Immature natural killer cell (primary cell): ENCODE measurements at regions not wholly inside any gene's neighbourhood (a gene's known extent, or its start where the extent isn't known, plus 50 kb on each side); places are given as distances from the start of the nearest gene placed in this dataset.
"Not testable (repeated sequence)": the region's sequence is repeated elsewhere in the genome, so short reads cannot be mapped to it uniquely, and the experiment has no call there.

Experiments used
- DNase-seq, 3 donors: peaks; one replicate each; pipeline ENCODE4 v3.0.0; 2022; ENCODE audit warnings: mixed read lengths in 1 of 3
- H3K27ac Mint-ChIP-seq, 6 donors: one replicate each; pipeline ENCODE4 v1.8.0; 2020; ENCODE audit warnings: mixed read lengths in 6 of 6, mild to moderate bottlenecking in 5 of 6, inconsistent platforms in 4 of 6, moderate library complexity in 3 of 6
- H3K27me3 Mint-ChIP-seq, 3 donors: one replicate each; pipeline ENCODE4 v1.8.0; 2020 to 2021; ENCODE audit warnings: low read depth in 3 of 3, mild to moderate bottlenecking in 3 of 3, mixed read lengths in 3 of 3, moderate library complexity in 3 of 3, inconsistent platforms in 1 of 3
- H3K36me3 Mint-ChIP-seq, 3 donors: one replicate each; pipeline ENCODE4 v1.8.0; 2020; ENCODE audit warnings: mixed read lengths in 3 of 3, inconsistent platforms in 2 of 3, mild to moderate bottlenecking in 2 of 3
- H3K4me1 Mint-ChIP-seq, 2 donors: one replicate each; pipeline ENCODE4 v1.8.0; 2020; ENCODE audit warnings: inconsistent platforms in 2 of 2, mild to moderate bottlenecking in 2 of 2, mixed read lengths in 2 of 2, moderate library complexity in 1 of 2
- H3K4me3 Mint-ChIP-seq, 5 donors: one replicate each; pipeline ENCODE4 v1.8.0; 2020; ENCODE audit warnings: mild to moderate bottlenecking in 5 of 5, mixed read lengths in 5 of 5, inconsistent platforms in 3 of 5, moderate library complexity in 3 of 5
- H3K9me3 Mint-ChIP-seq, 6 donors: one replicate each; pipeline ENCODE4 v1.8.0; 2020; ENCODE audit warnings: mild to moderate bottlenecking in 6 of 6, mixed read lengths in 6 of 6, inconsistent platforms in 4 of 6, moderate library complexity in 3 of 6

DNA sequence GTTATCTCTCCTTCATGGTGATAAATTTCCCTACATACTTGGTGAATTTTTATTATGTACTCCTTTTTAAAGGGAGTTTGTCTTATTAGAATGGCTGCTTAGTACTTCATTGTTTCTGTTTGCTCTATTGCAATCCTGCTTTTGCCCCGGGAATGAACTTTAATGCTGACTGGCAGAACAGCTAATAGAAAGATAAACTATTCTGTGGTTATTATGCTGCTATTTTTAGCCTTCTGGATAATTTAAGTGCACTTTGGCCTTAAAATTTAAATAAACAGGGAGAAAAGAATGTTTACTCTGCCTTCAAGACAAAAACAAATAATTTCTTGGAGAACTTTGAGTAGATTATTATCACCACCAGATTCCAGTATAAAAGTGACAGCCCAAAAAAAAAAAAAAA is 413.8 kb upstream of the CCDC54 start:
- H3K27ac Mint-ChIP-seq = no peak overlapping the region
- no peaks in the 10 kb centered on the region for H3K4me1 Mint-ChIP-seq
- no peak for DNase-seq
- H3K4me3 Mint-ChIP-seq = no peak overlapping the region
- no peaks in the 10 kb centered on the region for H3K36me3 Mint-ChIP-seq
- H3K27me3 Mint-ChIP-seq = no peaks in the 10 kb centered on the region
- peaks cover 0 to 8% (median 1%) of the 10 kb centered on the region in 6 donors for H3K9me3 Mint-ChIP-seq

DNA sequence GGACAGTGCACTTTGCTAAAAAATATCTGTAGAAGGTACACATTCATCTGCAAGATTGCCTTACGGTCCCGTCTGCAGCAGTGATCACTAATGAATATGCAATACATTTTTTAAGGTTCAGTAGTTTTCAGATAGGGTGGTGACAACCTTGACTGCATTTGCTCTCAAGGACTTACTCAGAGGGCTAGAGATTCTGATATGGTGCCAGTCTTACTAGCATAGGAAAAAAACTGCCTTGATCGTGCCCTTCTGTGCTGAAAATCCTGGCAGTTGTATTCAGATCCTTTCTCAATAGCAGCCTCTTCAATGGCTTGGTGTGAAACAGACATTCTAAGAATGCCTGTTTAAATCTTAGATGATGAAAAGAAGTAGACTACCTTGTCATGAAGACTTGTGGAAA is 411.9 kb upstream of the CCDC54 start:
- DNase-seq = no peak
- no peaks in the 10 kb centered on the region for H3K4me1 Mint-ChIP-seq
- no peak overlapping the region for H3K4me3 Mint-ChIP-seq
- H3K36me3 Mint-ChIP-seq = no peaks in the 10 kb centered on the region
- no peak overlapping the region for H3K27ac Mint-ChIP-seq
- peaks cover 0 to 8% (median 1%) of the 10 kb centered on the region in 6 donors for H3K9me3 Mint-ChIP-seq
- no peaks in the 10 kb centered on the region for H3K27me3 Mint-ChIP-seq

DNA sequence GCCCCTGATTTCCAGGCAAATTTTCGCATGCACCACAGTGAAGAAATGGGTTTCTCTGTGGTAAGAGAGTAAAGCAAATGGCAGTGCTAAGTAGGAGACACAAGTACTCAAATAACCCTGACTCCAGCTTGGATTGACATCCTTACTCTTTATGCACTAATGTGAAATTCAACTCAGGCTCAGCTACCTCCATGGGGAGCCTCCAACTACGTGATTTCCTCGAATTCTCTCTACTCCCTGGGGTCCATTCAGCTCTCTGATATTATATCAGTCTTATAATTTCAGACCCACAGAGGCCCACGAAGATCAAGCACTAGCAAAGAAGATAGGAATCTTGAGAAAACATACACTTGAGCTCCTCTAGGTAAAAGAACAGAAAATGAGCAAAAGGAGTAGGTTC is 407.6 kb upstream of the CCDC54 start:
- no peaks in the 10 kb centered on the region for H3K27me3 Mint-ChIP-seq
- no peak overlapping the region for H3K4me3 Mint-ChIP-seq
- H3K36me3 Mint-ChIP-seq = no peaks in the 10 kb centered on the region
- H3K27ac Mint-ChIP-seq = no peak overlapping the region
- H3K9me3 Mint-ChIP-seq = peaks cover 0 to 4% (median 0%) of the 10 kb centered on the region in 6 donors
- H3K4me1 Mint-ChIP-seq = no peaks in the 10 kb centered on the region
- DNase-seq = no peak

DNA sequence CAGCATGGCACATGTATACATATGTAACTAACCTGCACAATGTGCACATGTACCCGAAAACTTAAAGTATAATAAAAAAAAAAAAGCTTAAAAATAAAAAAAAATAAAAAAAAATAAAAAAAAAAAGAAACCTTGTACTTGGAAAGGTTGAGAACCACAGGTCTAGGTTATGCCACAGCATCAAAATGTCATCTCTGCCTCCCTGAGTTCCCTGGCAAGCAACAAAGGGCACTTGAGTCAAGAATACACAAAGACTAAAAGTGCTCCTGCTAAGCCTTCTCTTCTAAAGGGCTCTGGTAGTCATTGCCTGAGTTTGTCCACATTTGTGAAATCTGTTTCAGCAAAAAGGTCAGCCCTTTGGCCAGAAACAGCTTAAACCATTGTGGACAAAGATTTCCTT is 395.8 kb upstream of the CCDC54 start:
- Mint-ChIP-seq H3K27me3 (no peaks in the 10 kb centered on the region), H3K36me3 (no peaks in the 10 kb centered on the region), H3K27ac (no peak overlapping the region), H3K4me1 (no peaks in the 10 kb centered on the region), H3K9me3 (peaks cover 0 to 7% (median under 1%) of the 10 kb centered on the region in 6 donors), H3K4me3 (no peak overlapping the region)
- DNase-seq = no peak

DNA sequence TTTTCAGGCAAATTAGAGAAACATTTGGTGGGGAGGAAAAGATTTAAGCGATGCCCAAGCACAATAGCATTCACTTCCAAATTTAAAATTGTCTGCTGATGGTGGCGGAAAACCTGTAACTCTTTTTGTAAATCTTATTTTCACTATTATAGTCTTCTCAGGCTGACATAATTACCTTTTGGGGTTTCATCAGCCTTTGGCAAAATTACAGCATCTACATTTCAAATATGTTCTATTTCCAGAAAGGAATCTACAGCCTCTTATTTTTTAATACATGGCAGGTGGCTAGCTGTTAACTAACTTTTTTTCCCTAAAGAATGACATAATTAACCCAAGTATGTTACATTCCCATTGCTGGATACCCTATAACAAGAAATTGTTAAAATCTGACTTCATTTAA is 391.5 kb upstream of the CCDC54 start:
- Mint-ChIP-seq H3K4me3 (no peak overlapping the region), H3K27ac (no peak overlapping the region), H3K4me1 (no peaks in the 10 kb centered on the region), H3K9me3 (peaks cover 4 to 20% (median 9%) of the 10 kb centered on the region in 6 donors), H3K27me3 (no peaks in the 10 kb centered on the region), H3K36me3 (no peaks in the 10 kb centered on the region)
- no peak for DNase-seq

DNA sequence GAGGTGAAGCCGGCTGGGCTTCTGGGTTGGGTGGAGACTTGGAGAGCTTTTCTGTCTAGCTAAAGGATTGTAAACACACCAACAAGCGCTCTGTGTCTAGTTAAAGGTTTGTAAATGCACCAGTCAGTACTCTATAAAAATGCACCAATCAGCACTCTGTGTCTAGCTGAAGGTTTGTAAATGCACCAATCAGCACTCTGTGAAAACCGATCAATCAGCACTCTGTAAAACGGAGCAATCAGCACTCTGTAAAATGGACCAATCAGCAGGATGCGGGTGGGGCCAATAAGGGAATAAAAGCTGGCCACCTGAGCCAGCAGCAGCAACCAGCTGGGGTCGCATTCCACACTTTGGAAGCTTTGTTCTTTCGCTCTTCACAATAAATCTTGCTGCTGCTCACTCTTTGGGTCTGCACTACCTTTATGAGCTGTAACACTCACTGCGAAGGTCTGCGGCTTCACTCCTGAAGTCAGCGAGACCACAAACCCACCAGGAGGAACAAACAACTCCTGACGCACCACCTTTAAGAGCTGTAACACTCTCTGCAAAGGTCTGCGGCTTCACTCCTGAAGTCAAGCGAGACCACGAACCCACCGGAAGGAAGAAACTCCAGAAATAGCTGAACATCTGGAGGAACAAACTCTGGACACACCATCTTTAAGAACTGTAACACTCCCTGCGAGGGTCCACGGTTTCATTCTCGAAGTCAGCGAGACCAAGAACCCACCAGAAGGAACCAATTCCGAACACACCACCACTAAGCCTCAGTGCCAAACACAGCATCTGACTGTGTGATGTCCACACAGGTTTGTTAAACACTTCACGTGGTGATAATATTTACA is 378.2 kb upstream of the CCDC54 start:
- not testable (repeated sequence) for H3K36me3 Mint-ChIP-seq, H3K27me3 Mint-ChIP-seq
- peak overlapping the region in 2 of 6 donors; percentile 12 to 46 for H3K27ac Mint-ChIP-seq
- H3K9me3 Mint-ChIP-seq = peaks cover 1 to 13% (median 4%) of the 10 kb centered on the region in 6 donors
- H3K4me3 Mint-ChIP-seq = peak overlapping the region; percentile 48 to 64 (median 53)
- peak; percentile 23 to 42 (median 32) for DNase-seq
- H3K4me1 Mint-ChIP-seq = peaks cover 14 to 21% of the 10 kb centered on the region in 2 donors

DNA sequence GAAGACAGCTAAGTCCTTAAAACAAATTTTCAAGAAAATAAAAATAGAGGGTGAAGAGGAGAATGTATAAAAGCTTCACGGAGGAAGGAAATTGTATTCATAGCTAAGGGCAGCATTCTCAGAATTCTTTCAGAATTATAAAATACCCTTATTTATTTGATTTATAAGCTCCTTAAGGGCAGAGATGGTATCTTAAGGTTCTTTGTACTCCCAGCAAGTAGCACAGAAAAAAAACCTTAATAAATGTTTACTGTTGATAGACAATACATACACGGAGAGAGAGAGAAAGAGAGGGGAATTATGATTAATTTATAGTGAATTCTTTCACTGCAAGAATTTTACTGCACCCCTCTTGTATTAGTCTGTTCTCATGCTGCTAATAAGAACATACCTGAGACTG is 375.6 kb upstream of the CCDC54 start:
- no peak overlapping the region for H3K4me3 Mint-ChIP-seq
- peaks cover 0 to 2% (median 0%) of the 10 kb centered on the region in 3 donors for H3K27me3 Mint-ChIP-seq
- peaks cover 0 to 13% (median 3%) of the 10 kb centered on the region in 6 donors for H3K9me3 Mint-ChIP-seq
- H3K4me1 Mint-ChIP-seq = peaks cover 14 to 21% of the 10 kb centered on the region in 2 donors
- no peak overlapping the region for H3K27ac Mint-ChIP-seq
- no peak for DNase-seq
- no peaks in the 10 kb centered on the region for H3K36me3 Mint-ChIP-seq

DNA sequence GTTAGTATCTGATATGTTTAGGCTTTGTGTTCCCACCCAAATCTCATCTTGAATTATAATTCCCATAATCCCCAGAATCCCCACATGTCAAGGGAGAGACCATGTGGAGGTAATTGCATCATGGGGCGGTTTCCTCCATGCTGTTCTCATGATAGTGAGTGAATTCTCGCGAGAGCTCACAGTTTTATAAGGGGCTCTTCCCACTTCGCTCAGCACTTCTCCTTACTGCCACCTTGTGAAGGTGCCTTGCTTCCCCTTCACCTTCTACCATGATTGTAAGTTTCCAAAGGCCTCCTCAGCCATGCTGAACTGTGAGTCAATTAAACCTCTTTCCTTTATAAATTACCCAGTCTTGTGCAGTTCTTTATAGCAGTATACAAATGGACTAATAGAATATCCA is 371.9 kb upstream of the CCDC54 start:
- H3K27me3 Mint-ChIP-seq, H3K27ac Mint-ChIP-seq, H3K36me3 Mint-ChIP-seq, DNase-seq, H3K4me1 Mint-ChIP-seq, H3K9me3 Mint-ChIP-seq, H3K4me3 Mint-ChIP-seq: not testable (repeated sequence)

DNA sequence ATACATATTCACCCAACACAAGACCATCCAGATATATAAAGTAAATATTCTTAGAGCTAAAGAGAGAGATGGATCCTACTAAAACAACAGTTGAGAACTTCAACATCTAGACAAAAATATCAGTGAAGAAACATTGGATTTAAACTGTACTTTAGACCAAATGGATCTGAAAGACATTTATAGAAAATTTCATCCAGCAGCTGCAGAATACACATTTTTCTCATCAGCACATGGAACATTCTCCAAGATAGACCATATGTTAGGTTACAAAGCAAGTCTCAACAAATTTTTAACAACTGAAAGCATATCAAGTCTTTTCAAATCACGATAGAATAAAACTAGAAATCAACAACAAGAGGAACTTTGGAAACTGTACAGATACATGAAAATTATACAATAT is 369.0 kb upstream of the CCDC54 start:
- Mint-ChIP-seq H3K4me1 (no peaks in the 10 kb centered on the region), H3K27me3 (peaks cover 0 to 1% (median 1%) of the 10 kb centered on the region in 3 donors), H3K4me3 (no peak overlapping the region), H3K27ac (no peak overlapping the region), H3K9me3 (peaks cover 0 to 6% (median 4%) of the 10 kb centered on the region in 6 donors), H3K36me3 (no peaks in the 10 kb centered on the region)
- no peak for DNase-seq

DNA sequence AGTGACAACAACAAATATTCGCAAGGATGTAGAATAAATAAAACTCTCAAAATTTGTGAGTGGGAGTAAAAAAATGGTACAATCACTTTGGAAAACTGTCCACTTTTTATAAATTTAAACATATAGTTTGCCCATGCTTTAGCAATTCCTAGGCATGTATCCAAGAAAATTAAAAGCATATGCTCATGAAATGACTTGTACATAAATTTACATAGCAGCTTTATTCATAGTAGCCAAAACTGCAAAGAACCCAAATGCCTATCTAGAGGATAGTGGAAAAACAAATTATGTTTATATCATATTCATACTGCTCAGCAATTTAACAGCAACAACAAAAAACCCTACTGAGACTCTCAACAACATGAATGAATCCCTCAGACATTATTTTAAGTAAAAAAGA is 363.6 kb upstream of the CCDC54 start:
- peaks cover 4 to 17% (median 6%) of the 10 kb centered on the region in 6 donors for H3K9me3 Mint-ChIP-seq
- H3K27ac Mint-ChIP-seq = no peak overlapping the region
- H3K4me3 Mint-ChIP-seq = no peak overlapping the region
- DNase-seq = no peak
- peaks cover 0 to 2% (median 0%) of the 10 kb centered on the region in 3 donors for H3K27me3 Mint-ChIP-seq
- no peaks in the 10 kb centered on the region for H3K4me1 Mint-ChIP-seq
- H3K36me3 Mint-ChIP-seq = no peaks in the 10 kb centered on the region

DNA sequence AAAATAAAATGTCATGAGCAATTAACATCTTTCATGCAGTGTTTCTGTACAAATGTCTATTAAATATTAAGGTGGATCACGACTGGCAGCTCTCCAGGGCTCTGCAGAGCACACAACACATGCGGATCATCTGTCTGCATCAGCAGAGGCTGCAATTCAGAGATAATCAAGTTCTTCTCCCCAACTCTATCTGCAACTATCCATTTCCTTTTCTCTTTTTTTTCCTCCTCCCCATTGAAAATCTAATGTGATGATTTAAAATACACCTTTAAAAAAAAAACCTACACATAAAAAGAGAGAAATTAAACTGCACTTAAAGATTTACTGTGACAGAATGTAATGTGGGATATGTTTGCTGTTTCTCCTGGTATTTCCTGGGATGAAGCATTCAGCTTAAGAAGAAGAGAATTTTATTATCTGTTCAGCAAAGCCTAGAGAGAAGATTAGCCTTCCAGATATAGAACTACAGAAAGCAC is 352.6 kb upstream of the CCDC54 start:
- H3K27me3 Mint-ChIP-seq = peaks cover 0 to 2% (median 0%) of the 10 kb centered on the region in 3 donors
- no peak for DNase-seq
- H3K36me3 Mint-ChIP-seq = no peaks in the 10 kb centered on the region
- peaks cover 0 to 10% (median 4%) of the 10 kb centered on the region in 6 donors for H3K9me3 Mint-ChIP-seq
- no peaks in the 10 kb centered on the region for H3K4me1 Mint-ChIP-seq
- H3K4me3 Mint-ChIP-seq = no peak overlapping the region
- no peak overlapping the region for H3K27ac Mint-ChIP-seq

DNA sequence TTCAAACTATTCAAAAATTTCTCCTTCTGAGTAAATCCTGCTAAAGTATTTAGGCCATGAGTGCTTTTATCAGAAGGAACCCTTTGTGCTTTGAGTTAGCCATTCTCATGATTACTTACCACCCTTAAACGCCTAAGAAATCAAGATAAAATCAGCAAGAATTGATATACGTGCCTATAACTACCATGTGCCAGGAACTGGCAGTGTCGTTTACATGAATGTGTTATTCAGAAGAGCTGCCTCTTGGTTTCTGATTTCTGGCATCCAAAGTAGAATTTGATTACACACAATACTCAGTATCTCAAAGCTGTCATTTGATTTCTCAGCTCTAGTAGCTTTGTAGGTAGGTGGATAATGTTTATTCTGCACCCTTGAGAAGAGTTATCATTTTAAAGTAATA is 351.3 kb upstream of the CCDC54 start:
- no peak overlapping the region for H3K4me3 Mint-ChIP-seq
- no peak overlapping the region for H3K27ac Mint-ChIP-seq
- no peak for DNase-seq
- H3K36me3 Mint-ChIP-seq = no peaks in the 10 kb centered on the region
- peaks cover 0 to 4% (median 2%) of the 10 kb centered on the region in 6 donors for H3K9me3 Mint-ChIP-seq
- H3K27me3 Mint-ChIP-seq = peaks cover 0 to 2% (median 0%) of the 10 kb centered on the region in 3 donors
- no peaks in the 10 kb centered on the region for H3K4me1 Mint-ChIP-seq

DNA sequence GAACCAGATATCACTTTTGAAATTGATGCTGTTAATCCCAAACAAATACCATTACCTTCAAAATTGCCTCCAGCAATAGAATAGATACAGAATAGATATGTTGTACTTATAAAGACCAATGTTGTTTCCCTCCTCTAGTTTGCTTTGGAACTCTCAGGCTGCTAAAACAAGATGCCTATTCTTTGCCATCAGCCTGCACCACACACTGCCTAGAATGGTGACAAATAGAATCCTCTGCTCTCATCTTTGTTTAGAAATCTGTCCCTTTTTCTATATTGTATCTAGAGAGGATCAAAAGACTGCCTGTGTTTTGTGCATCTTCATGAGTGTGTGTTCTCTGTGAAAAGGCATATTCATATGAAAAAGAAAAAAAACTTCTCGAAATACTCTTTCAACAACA is 349.2 kb upstream of the CCDC54 start:
- no peaks in the 10 kb centered on the region for H3K36me3 Mint-ChIP-seq
- H3K27ac Mint-ChIP-seq = no peak overlapping the region

DNA sequence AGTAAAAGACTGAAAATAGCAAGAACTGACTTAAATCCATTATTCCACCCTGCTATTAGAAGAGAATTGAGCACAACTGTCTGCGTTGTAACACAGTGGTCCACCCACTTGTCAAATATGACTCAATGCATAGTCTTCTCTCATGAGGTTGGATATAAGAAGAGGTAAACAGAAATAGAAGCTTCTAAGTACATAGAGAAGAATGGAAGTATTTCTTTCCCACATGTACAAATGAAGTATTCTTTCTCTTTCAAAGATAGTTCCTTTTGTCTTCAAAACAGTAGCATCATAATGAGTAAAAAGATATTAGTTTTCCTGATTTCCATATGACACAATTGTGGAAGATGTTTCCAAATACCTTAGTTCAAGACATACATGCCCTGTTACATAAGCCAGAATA is 348.6 kb upstream of the CCDC54 start:
- no peak overlapping the region for H3K4me3 Mint-ChIP-seq
- H3K36me3 Mint-ChIP-seq = no peaks in the 10 kb centered on the region
- DNase-seq = no peak
- H3K27me3 Mint-ChIP-seq = peaks cover 0 to 4% (median 2%) of the 10 kb centered on the region in 3 donors
- peaks cover 0 to 6% (median under 1%) of the 10 kb centered on the region in 6 donors for H3K9me3 Mint-ChIP-seq
- no peaks in the 10 kb centered on the region for H3K4me1 Mint-ChIP-seq
- no peak overlapping the region for H3K27ac Mint-ChIP-seq

More for the DNA sequence above, 349.2 kb upstream of the CCDC54 start:
- H3K4me3 Mint-ChIP-seq = no peak overlapping the region
- H3K9me3 Mint-ChIP-seq = peaks cover 0 to 3% (median under 1%) of the 10 kb centered on the region in 6 donors
- peaks cover 0 to 4% (median 2%) of the 10 kb centered on the region in 3 donors for H3K27me3 Mint-ChIP-seq
- no peak for DNase-seq
- no peaks in the 10 kb centered on the region for H3K4me1 Mint-ChIP-seq
